Fibroblast of villous mesenchyme (primary cell): ENCODE measurements at regions not wholly inside any gene's neighbourhood (a gene's known extent, or its start where the extent isn't known, plus 50 kb on each side); places are given as distances from the start of the nearest gene placed in this dataset.

Source experiments
- DNase-seq: peaks from one replicate; pipeline ENCODE4 v3.0.0-alpha.2; 2010; ENCODE audit warnings: low read depth
- H3K4me3 ChIP-seq: 2 replicates; pipeline ENCODE4 v1.5.1; 2011; ENCODE audit warnings: low read depth, mild to moderate bottlenecking, low read length
- CTCF ChIP-seq: IDR thresholded peaks from 2 replicates; pipeline ENCODE4 v1.5.1; 2012; ENCODE audit warnings: low read depth, mild to moderate bottlenecking, low read length; ENCODE audit not compliant: insufficient read depth

- TF ChIP-seq CTCF, result no peak
- no peak overlapping the region for H3K4me3 ChIP-seq
- DNase-seq, result no peak
Observed at GRCh38 chr10:43731486-43731885, 82.8 kb upstream of the ZNF32 start.

GRCh38 chr10:43728425-43728824, 79.7 kb upstream of the ZNF32 start:
- no peak for TF ChIP-seq CTCF
- H3K4me3 ChIP-seq, result no peak overlapping the region

GRCh38 chr10:43727935-43728334, 79.3 kb upstream of the ZNF32 start:
- no peak overlapping the region for H3K4me3 ChIP-seq
- no peak for TF ChIP-seq CTCF
- no peak for DNase-seq

More at GRCh38 chr10:43728425-43728824, 79.7 kb upstream of the ZNF32 start:
- DNase-seq, result no peak

DNA sequence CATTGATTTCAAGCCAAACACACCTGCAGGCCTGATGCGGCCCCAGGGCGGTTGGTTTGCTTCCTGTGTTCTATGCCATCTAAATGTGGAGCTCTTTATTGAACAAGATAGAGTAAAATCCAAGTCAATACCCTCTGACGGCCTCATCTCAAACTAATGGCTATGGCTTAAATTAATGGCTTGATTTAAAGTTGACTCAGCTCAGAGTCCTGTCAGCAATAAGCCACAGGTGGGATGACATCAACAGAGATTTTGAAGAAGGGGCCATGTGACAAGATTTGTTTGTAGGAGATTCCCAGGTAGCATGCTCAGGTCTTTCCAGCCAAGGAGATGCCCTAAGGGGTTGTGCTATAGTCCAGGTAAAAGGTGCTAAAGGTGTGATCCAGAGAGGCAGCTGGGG, 66.7 kb upstream of the ZNF32 start:
- no peak for DNase-seq
- TF ChIP-seq CTCF, result no peak

DNA sequence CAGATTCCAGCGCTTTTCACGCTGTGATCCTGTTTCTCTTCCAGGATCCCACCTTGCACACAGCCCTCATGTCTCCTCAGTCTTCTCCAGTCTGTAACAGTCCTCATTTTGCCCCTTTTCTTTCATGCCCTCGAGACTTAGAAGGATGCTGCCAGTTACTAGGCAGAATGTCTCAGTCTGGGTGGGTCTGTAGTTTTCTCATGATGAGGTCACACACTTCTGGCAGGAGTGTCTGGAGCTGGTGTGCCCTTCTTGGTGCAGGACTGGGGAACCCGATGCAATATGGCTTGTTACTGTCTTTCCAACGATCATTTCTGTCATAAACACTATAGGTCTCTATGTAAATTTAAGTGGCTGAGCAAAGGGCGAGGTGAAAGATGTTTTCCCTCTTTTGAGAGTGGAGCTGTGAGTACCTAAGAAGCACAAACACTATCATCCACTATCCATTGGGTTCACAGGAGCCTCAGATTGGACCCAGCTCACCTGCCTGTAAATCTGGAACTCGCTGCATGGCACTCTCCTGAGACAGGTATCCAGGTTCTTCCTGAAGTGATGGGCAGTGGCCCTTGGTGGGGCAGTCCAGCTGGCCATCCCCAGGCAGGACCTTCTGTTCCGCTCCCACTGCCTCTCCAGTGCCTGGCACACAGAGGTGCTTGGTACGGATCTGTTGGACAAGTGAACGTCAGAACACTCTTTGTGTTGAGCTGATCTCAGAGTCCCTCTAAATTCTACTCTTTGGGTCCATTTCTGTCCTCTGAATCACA, 64.3 kb upstream of the ZNF32 start:
- no peak for DNase-seq
- no peak for TF ChIP-seq CTCF
- H3K4me3 ChIP-seq, result no peak overlapping the region

More for the DNA sequence above, 66.7 kb upstream of the ZNF32 start:
- no peak overlapping the region for H3K4me3 ChIP-seq

DNA sequence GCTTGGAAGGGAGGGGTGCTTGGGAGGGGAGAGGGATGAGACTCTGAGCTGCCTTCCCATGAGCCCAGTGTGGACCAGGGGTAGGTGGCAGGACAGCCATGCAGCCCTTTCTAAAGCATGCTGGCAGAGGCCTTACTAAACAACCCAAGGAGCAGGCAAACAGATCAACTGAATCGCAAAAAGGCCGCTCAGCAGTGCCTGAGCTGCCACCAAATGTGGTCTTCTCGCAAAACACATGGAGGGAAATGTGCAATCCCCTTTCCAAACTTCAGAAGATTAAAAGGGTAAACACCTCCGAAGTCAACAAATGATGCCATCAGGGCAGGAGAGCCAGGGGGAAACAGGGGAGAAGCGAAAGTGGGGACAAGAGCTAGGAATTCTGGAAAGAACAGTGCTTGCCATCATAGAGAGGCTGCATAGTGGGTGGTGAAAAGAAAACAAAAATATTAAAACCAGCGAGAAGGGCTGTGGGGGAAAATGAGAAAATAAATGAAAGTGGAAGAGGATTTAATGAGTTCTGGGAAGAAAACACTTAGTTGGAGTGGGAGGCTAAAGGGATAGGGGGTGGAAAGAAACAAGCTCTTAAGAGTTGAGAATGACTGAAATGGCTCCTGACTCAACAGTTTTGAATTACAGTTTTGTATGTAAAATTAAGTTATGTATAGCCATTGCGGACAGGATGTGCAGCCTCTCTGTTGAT, 62.2 kb upstream of the ZNF32 start:
- H3K4me3 ChIP-seq, result no peak overlapping the region
- no peak for TF ChIP-seq CTCF
- DNase-seq, result no peak
